ENCODE measurements at regions not wholly inside any gene's neighbourhood (a gene's known extent, or its start where the extent isn't known, plus 50 kb on each side); places are given as distances from the start of the nearest gene placed in this dataset.
"Not testable (repeated sequence)": the region's sequence is repeated elsewhere in the genome, so short reads cannot be mapped to it uniquely, and the experiment has no call there.

GRCh38 chr2:11922294-11922693, 175.9 kb downstream of the LPIN1 start:
- no peak for DNase-seq (ENCODE audit: low spot score)

GRCh38 chr2:11923935-11924334, 177.5 kb downstream of the LPIN1 start:
- no peak for DNase-seq (ENCODE audit: low spot score)

GRCh38 chr2:11925295-11926066, 179.0 kb downstream of the LPIN1 start:
- DNase-seq (ENCODE audit: low spot score): no peak

- DNase-seq (ENCODE audit: low spot score): peak; percentile 40
These were observed 183.9 kb downstream of the LPIN1 start for GRCh38 chr2:11930211-11930761.

GRCh38 chr2:11932048-11932512, 185.6 kb downstream of the LPIN1 start:
- DNase-seq (ENCODE audit: low spot score): no peak

GRCh38 chr2:11932962-11933361, 186.5 kb downstream of the LPIN1 start:
- no peak for DNase-seq (ENCODE audit: low spot score)

GRCh38 chr2:11933854-11934253, 187.4 kb downstream of the LPIN1 start:
- DNase-seq (ENCODE audit: low spot score): no peak

GRCh38 chr2:11936761-11937160, 190.3 kb downstream of the LPIN1 start:
- no peak for DNase-seq (ENCODE audit: low spot score)

- DNase-seq (ENCODE audit: low spot score): peak; percentile 27
These were observed 191.8 kb downstream of the LPIN1 start for GRCh38 chr2:11938196-11938595.

- no peak for DNase-seq (ENCODE audit: low spot score)
These were observed 193.1 kb downstream of the LPIN1 start for GRCh38 chr2:11939523-11939922.

GRCh38 chr2:11940121-11940743, 193.8 kb downstream of the LPIN1 start:
- DNase-seq (ENCODE audit: low spot score): no peak

- no peak for DNase-seq (ENCODE audit: low spot score)
These were observed 194.4 kb downstream of the LPIN1 start for GRCh38 chr2:11940799-11941198.

- DNase-seq (ENCODE audit: low spot score): no peak
These were observed 195.1 kb downstream of the LPIN1 start for GRCh38 chr2:11941201-11942177.

- DNase-seq (ENCODE audit: low spot score): no peak
These were observed 195.7 kb downstream of the LPIN1 start for GRCh38 chr2:11942178-11942569.

- DNase-seq (ENCODE audit: low spot score): no peak
These were observed 197.9 kb downstream of the LPIN1 start for GRCh38 chr2:11944311-11944710.

- DNase-seq (ENCODE audit: low spot score): no peak
These were observed 199.0 kb downstream of the LPIN1 start for GRCh38 chr2:11945139-11946126.

- no peak for DNase-seq (ENCODE audit: low spot score)
These were observed 201.5 kb downstream of the LPIN1 start for GRCh38 chr2:11947956-11948355.

- DNase-seq (ENCODE audit: low spot score): no peak
These were observed 203.5 kb downstream of the LPIN1 start for GRCh38 chr2:11949732-11950523.

GRCh38 chr2:11950896-11951295, 204.5 kb downstream of the LPIN1 start:
- no peak for DNase-seq (ENCODE audit: low spot score)

- DNase-seq (ENCODE audit: low spot score): not testable (repeated sequence)
These were observed 205.1 kb downstream of the LPIN1 start for GRCh38 chr2:11951492-11951891.
